ENCODE measurements at regions not wholly inside any gene's neighbourhood (a gene's known extent, or its start where the extent isn't known, plus 50 kb on each side); places are given as distances from the start of the nearest gene placed in this dataset.

- TF ChIP-seq POLR2A (IDR thresholded peaks at IDR 0.05) (no peak), CTCF (IDR thresholded peaks at IDR 0.05) (no peak), POLR2AphosphoS5 (IDR thresholded peaks at IDR 0.05) (no peak)
Observed at GRCh38 chr2:239582476-239582875, 181.7 kb upstream of the HDAC4 start.
